OCI-LY7 (cell line): ENCODE measurements at regions not wholly inside any gene's neighbourhood (a gene's known extent, or its start where the extent isn't known, plus 50 kb on each side); places are given as distances from the start of the nearest gene placed in this dataset.

ENCODE experiments used
- CTCF ChIP-seq: fragments of 200-600 bp; sonication (generic); conservative IDR thresholded peaks from 2 replicates; pipeline ENCODE4 v1.5.1; 2014; ENCODE audit warnings: mild to moderate bottlenecking, antibody characterized with exemption, low read length, moderate library complexity, mixed read lengths
- EZH2phosphoT487 ChIP-seq: fragments of 200-600 bp; sonication (generic); IDR thresholded peaks from 2 replicates; pipeline ENCODE4 v1.6.1; 2018; ENCODE audit warnings: low read depth, borderline replicate concordance, mild to moderate bottlenecking, mixed run types, antibody characterized with exemption, low read length, moderate library complexity, mixed read lengths

- TF ChIP-seq CTCF: no peak
- no peak for TF ChIP-seq EZH2phosphoT487
Measured at GRCh38 chr1:229135773-229136172, 135.1 kb upstream of the RAB4A start.
